ENCODE measurements at regions not wholly inside any gene's neighbourhood (a gene's known extent, or its start where the extent isn't known, plus 50 kb on each side); places are given as distances from the start of the nearest gene placed in this dataset.

DNA sequence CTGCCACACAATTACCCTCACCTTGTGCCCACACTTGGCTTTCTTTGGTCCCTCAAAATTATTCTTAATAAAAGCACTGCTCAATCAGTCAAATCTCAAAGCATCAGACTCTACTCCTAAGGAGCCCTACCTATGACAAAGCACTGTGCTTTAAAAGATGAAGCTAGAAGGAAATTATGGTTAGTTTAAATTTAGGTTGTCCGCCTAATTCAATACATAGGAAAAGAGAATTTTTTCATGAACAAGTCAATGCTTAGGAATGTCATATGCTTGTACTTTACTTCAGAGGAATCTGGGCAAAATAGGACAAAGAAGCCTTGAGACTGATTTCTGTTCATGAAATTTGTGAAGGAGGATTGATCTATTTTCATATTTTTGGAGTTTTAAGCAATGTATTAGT lies 726.4 kb upstream of the CDH2 start:
- peak; percentile 51 for DNase-seq

DNA sequence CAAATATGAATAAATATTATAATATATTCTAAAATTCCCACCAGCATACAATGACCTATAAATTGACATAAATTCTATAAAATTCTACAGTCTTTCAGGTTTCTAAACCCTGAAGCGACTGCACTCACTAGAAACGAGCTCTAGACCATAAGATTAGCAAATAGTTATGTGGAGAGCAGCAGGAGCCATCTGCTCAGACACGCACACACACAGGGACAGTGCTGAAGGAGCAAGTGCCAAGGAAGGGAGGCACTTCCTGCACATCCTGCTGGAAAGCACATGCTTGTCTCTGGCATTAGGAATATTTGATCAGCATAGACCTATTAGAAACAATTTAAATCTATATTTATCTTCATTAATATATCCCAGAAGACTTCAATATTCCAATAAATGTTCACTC lies 713.9 kb upstream of the CDH2 start:
- DNase-seq, result no peak

DNA sequence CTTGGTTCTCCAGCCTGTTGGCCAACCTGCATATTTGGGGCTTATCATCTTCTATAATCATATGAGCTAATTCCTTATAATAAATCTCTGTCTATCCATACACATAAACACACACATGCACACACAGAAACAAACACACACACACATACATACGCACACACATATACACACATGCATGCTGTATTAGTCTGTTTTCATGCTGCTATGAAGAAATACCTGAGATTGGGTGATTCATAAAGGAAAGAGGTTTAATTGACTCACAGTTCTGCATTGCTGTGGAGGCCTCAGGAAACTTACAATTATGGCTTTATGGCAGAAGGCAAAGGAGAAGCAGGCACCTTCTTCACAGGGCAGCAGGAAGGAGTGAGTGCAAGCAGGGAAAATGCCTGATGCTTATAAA lies 707.4 kb upstream of the CDH2 start:
- peak; percentile 4 for DNase-seq

DNA sequence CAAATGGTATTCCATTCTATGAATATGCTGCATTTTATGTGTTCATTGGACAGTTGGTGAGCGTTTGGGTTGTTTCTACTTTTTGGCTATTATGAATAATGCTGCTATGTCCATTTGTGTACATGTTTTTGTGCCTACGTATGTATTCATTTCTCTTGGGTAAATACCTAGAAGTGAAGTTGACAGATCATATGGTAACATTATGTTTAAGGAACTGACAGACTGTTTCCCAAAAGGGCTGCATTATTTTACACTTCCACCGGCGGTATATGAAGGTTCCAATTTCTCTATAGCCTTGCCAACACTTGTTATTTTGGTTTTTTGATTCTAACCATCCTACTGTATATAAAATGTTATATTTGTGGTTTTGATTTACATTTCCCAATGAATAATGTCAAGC lies 703.9 kb upstream of the CDH2 start:
- DNase-seq, result no peak

DNA sequence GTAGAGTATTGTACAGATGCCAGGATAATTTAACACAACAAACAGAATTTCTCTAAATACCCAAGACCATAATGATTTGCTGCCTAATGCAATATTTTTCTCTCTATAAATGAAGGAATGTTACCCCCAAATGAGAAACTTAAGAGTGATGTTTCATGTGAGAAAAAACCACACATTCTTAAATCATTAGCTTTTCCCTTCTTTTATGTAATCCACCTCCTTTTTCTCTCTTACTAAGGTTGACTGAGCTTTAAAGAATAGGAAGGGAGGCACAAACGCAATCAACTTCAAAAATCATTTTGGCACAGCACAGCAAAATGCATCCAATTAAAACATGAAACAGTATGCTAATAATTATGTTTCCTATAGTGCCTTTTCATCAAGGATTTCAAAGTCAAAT lies 698.1 kb upstream of the CDH2 start:
- DNase-seq, result peak; percentile 77

DNA sequence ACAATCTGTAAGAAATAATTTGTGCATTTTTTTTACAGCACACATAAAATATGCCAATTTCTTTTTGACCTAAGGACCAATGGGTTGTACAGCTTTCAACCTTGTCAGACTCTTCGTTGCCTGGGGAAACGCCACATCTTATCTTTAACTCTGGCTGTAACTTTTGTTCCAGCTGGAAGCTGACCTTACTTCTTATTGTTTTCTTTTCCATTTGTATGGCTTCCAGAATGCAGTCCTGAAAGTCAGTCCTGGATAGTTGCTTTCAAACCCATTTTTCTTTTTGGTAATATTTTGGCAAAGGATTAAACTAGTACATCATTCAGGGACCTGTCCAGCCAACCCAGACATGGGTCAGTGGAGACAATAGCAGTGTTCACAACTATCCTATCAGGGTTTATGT lies 686.5 kb upstream of the CDH2 start:
- no peak for DNase-seq

DNA sequence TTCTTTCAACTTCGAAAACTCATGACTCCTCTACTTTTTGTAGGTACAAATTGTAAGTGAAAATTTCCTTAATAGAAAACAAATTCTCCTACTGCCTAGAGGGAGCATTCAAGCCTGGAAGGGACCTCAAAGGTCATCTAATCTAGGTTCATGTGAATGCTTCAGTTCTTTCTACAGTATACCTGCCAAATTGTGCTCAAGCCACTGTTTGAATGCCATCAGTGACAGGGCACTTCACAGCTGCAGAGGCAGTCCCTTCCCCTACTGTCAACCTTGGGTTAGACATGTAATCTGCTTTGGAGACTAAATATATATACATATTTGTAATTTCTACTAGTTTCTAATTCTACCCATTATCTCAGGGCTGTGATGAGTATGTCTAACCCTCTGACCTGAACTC lies 681.3 kb upstream of the CDH2 start:
- DNase-seq, result no peak

DNA sequence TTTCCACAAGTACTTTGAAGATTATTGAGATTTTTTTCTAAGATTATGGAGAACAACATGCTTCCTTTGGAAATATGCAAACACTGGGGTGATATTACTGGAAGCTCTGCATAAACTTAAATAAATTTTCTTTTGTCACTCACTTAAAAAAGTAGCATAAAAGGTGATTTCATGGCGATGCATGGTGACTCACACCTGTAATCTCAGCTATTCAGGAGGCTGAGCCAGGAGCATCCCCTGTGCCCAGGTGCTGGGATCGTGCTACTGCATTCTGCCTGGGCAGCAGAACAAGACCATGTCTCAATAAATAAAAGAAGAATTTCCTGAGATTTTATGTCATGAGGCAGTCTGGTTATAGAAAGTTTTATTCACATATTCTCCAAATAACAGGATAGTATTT lies 679.1 kb upstream of the CDH2 start:
- DNase-seq, result no peak

DNA sequence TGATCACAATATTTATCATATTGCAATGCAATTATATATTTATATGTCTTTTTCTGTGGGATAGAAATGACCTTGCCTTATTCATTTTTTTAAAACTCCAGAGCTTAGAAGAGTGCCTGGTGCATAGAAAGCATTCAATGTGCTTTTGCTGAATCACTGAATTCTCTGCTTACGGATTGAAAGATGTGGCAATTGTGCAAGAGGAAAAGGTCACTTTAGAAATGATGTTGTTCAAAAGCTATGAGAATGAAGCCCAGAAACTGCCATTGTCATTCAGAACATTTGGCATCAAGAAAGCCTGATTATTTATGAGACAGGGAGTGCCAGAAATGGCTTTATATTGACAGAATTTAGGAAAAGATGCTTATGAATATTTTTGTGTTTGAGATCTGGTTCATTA lies 678.6 kb upstream of the CDH2 start:
- DNase-seq, result peak; percentile 47

DNA sequence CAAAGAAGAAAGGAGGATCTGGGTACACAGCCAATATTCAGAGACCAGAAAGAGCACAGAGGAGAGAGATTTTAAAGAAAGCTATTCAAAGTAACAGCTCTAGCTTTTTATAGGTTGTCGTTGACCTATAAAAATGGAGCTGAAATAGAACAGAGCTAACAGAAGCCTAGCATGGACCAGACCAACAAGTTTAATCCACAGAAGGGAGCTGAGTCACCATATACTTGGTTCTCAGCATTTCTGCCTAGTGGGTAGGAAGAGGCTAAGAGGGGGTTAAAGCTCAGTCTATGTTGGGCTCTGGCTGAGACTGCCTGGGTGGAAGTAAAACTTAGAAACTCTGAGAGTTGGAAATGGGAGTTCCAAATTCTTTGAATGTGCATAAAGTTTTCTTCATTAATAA lies 678.0 kb upstream of the CDH2 start:
- DNase-seq, result peak; percentile 6

DNA sequence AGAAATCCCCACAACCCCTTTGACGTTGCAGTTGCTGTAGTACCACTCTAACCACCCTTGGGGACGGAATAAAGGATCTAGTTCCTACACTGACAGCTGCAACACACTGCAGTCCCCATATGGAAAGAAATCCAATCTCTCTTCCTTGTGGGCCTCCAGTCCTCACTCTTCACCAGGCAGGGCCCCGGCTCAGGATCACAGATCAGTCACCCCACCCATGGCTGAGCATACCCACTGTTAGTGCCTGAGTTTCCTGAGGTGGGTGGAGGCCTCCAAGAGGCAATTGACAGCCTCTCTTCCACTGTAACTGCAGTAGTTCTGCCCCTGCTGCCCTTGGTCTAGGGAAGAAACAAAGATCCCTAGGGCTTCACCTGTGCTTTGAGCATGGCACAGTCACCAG lies 670.0 kb upstream of the CDH2 start:
- no peak for DNase-seq

DNA sequence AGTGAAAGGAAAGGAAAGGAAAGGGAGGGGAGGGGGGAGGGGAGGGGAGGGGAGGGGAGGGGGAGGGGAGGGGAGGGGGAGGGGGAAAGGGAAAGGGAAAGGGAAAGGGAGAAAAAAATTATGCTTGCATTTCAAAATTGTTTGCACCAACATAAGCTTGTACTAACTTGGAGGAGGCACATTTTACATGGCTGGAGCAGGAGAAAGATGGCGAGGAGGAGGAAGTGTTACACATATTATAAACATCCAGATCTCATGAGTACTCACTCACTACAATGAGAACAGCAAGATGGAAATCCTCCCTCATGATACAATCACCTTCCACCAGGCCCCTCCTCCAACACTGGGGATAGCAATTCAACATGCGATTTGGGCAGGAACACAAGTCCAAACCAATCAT lies 660.2 kb upstream of the CDH2 start:
- no peak for DNase-seq

DNA sequence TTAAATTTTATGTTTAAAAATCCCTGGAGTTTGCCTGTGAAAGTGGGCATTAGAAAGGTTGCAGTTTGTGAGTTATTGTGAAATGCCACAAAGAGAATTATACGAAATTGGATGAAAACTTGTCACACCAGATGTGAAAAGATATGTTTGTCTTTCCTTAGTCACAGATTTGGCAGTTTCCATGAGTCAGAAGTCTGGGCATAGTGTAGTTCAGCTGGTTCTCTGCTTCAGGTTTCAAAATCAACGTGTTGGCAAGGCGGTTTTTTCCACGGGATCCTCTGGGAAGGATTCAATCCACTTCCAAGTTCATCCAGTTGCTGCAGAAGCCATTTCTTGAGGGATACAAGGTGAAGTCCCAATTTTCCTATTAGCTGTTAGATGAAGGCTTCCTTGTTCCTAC lies 658.0 kb upstream of the CDH2 start:
- DNase-seq, result peak; percentile 42

DNA sequence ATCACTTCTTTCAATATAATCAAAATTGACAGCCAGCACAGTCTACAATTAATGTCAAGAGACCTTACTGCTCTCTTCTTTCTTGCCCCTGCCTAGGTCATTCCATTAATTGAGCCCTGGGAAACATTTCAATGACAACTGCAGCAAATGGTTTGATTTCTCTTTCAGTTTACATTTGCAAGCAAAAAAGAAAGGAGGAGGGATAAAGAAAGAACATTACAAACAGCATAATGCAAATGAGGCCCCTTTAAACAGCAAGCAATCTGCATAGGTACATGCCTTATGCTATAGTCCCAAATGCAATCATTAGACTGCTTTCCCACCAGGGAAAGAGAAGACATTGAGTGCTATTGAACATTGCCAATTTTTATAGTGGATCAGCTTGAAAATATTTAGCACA lies 655.0 kb upstream of the CDH2 start:
- no peak for DNase-seq

DNA sequence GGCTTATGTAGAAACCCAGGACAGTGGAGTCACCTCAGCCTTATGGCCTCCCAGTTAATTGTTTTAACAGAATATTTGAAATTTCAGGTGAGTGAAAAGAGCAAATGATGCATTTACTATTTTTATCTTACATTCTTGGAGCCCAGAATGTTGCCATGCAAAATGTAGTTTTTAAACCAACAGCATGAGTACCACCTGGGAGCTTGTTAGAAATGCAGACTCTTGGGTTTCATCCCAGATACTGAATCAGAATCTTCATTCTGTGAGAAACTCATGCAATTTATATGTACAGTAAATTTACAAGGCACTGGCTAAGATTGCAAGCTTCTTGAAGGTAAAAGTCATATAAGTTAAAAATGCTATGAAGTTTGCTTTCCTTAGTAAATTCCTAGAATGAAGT lies 654.5 kb upstream of the CDH2 start:
- peak; percentile 4 for DNase-seq

DNA sequence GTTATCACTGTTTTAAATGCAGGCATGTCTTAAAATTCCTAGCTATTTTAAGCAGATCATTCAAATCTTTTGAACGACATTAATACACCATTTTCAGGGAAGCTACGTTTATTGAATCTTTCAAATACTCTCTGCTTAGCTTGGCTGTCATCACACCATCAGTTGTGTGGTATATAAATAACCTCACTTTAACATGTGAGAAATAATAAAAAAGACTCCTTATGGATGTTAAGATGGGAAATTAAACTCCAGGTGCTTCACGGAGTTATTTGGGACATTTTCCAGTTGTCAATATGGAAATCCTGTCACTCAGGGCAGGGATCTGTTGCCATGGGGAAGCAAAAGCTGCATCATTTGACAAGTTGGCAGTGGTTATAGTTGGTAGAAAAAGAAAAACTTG lies 649.2 kb upstream of the CDH2 start:
- DNase-seq, result no peak

DNA sequence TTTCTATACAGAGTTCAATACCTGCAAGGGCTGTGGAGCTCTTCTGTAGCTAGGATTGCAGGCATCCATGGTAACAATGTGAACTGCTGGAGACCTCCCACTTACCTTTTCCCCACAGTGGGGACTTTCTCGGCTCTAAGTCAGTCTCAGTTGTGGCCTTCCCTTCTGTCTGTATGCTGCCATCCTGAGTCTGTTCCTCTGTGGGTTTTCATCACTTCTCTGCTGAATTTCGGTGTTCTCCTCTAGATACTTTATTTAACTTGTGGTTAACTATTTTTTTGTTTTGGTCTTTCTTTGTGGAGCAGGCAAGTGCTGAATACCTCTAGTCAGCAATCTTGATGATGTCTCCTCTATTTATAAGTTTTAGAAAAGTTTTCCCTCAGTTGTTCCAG lies 647.2 kb upstream of the CDH2 start:
- no peak for DNase-seq

DNA sequence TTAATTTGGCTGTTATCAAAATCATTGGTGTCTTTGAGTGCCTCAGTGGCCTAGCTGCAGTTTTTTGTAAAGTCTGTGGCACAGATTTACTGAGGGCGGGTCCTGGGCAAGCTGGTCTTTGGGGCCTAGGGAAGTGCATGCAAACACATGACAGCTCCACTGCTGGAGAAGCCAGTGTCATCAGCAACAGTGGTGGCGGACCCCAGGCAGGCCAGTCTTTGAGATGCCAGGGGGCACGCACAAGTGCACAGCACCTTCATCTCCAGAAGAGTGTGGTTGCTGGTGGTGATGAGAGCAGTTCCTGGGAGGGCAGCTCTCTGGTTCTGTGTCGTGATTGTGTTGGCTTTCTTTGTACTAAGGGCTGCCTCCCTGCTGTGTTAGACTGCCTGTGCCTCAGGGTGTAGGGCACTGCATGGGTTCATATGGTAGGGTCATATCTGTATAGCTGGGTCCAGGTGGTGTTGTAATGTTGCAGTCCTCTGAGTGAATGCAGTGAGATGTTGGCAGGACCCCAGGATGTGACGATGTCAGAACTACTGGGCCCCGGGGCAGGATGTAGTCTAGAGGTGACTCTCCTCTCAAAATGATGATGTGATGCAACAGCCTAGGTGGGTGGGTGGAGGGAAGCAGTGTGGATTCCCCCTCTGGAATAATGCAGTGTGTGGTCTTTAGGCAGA lies 646.7 kb upstream of the CDH2 start:
- DNase-seq, result no peak

DNA sequence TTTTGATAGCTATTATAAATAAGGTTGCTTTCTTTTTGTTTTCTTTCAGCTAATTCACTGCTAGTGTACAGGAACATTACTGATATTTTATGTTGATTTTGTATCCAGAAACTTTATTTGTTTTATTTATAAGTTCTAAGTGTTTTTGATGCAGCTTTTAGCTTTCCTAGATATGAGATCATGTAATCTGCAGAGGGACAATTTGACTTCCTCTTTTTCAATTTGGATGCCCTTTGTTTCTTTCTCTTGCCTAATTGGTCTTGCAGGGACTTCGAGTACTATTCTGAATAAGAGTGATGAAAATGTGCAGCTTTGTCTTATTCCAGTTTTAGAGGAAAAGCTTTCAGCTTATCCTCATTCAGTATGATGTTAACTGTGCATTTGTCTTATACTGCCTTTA lies 643.4 kb upstream of the CDH2 start:
- DNase-seq, result no peak

DNA sequence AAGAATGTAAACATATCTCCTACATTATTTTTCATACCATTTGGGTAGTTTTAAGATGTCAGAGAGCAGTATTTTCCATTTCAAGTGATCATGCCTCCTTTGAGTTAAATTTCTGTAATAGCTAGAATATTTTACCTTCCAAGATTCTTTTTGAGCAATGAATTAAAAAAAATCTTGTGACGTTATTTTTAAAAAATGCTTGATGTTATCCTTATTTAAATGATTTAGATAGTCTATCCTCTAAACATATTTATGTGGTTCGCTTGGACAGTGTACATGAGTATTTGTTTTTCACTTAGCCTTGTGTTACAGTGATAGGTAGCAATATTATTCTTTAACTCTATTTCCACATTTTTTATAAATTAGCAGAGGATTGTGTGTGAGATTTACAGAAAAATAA lies 639.2 kb upstream of the CDH2 start:
- no peak for DNase-seq

DNA sequence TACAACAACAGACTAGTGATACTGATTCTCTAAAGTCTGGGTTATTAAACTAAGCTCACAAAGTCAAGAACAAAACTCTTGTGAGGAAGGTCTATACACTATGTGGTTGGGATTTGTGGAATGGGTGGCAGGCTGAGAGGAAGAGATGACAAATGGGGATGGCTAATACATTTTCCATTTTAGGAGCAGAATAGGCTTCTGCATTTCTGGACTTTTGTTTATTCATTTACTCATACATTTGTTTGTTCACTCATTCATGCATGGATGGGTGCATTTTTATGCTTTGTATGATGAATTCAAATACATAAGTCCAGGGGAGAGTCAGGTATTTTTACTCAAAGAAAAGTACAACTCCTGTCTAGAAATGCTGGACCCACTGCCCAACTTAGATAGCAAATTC lies 637.4 kb upstream of the CDH2 start:
- DNase-seq, result no peak

DNA sequence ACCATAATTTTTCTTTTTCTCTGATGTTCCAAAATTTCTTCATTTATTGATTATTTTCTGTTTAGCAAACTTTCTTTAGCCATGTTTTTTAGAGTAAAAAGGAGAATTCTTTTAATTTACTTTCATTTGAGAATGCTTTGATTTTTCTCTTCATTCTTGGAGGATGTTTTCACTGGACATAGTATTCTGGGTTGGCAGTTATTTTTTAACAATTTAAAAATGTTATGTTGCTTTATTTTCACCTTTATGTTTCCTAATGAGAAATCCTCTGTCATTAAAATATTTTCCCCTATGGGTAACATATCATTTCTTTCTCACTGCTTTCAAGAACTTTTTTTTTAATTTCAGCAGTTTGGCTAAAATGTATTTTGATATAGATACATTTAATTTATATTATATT lies 631.4 kb upstream of the CDH2 start:
- no peak for DNase-seq

DNA sequence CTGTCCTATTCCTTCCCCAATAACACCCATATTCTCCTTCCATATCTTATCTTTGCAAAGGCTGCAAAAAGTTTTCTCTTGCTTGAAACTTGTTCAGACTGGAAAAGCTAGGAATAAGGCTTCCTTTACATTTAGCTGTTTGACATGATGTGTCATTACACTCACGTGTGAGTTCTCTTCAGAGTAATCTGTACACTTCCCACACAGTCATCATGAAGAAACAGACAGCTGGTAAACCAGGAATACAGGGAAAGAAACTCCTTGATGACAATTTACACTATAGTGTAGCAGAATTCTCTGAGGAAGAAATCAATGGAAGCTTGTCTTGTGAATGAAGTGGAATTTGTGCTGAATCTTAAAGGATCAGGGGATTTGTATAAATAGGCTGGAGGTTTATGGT lies 628.6 kb upstream of the CDH2 start:
- DNase-seq, result no peak

DNA sequence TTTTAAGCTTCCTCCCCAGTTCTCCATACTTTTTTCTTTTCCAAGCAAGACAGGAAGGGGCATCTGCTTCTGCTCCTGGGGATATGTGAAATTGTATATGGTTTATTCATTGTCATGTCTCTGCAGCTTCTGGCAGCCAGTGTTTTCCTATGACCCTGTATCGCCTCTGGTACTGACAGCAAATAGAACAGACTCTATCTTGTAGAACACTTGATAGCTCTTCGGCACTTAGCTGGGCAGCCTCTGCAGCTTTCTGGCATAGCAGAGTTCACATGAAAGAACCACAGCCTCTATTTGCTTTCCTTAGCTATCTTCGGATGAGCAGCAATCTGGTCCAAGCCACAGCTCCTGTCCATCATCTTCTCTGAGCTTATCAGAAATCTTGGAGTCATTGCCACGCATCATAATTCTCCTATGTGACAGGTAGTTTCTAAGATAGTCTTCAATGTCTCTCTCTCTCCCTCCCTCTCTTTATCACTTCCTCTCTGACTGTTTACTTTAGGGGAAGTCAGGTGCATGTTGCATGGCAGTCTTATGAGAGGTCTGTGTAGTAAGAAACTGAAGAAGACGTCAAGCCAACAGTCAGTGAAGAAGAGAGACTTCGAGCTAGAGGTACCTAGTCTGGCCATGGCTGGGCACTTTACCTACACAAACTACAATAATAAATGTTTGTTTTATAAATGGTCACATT lies 627.7 kb upstream of the CDH2 start:
- DNase-seq, result no peak

DNA sequence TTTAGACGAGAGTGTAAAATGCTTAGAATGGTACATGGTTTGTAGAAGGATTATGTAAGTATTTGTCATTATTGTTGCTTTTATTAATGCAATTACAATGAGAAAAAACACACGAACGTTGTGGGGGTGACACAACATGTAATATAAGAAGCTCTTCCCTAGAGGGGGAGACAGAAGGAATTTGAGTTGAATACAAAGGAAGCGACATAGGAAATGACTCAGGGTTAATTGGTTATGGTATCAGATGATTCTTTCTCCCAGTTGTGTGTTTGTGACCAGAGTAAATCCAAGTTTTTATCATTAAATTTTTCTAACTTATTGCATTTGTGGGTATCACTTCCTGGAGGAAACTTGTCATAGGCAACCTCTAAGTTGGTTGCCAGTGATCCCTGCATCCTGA lies 625.6 kb upstream of the CDH2 start:
- peak; percentile 68 for DNase-seq
